ENCODE measurements at regions not wholly inside any gene's neighbourhood (a gene's known extent, or its start where the extent isn't known, plus 50 kb on each side); places are given as distances from the start of the nearest gene placed in this dataset.
A peak's percentile ranks its signal among the peaks of the same experiment; 100 is the strongest.

GRCh38 chr4:22313976-22314375 is 201.9 kb downstream of the ADGRA3 start:
- Histone ChIP-seq H3K4ac (ENCODE audit: low read depth, low read length) (no peak overlapping the region), H4K5ac (ENCODE audit: low read length) (no peak overlapping the region), H3K18ac (ENCODE audit: low read length) (no peak overlapping the region), H3K4me3 (ENCODE audit: low read length) (no peak overlapping the region), H3K27me3 (ENCODE audit: insufficient read depth, low read length, poor library complexity) (no peaks in the 10 kb centered on the region), H3K23ac (ENCODE audit: low read length) (no peak overlapping the region), H3K4me2 (ENCODE audit: low read length) (no peak overlapping the region), H2BK120ac (ENCODE audit: low read depth, low read length) (no peak overlapping the region), H3K27ac (ENCODE audit: low read depth, low read length) (no peak overlapping the region), H3K4me1 (ENCODE audit: control insufficient read depth, low read depth, low read length) (no peaks in the 10 kb centered on the region), H2BK5ac (ENCODE audit: low read length) (no peak overlapping the region), H4K8ac (ENCODE audit: low read depth, low read length) (no peak overlapping the region), H3K56ac (ENCODE audit: low read length) (no peak overlapping the region), H3K36me3 (ENCODE audit: control insufficient read depth, insufficient read depth, low read length) (no peaks in the 10 kb centered on the region), H2BK15ac (replicated peaks; ENCODE audit: low read depth) (no peak overlapping the region), H3K9ac (ENCODE audit: low read length) (no peak overlapping the region), H2AK5ac (ENCODE audit: low read length) (no peak overlapping the region), H3K79me2 (ENCODE audit: control insufficient read depth, insufficient read depth, low read length) (no peaks in the 10 kb centered on the region), H3K79me1 (ENCODE audit: low read length) (no peaks in the 10 kb centered on the region)
- no peak for DNase-seq

- WGBS (ENCODE audit: extremely low coverage, insufficient coverage, low lambda C conversion rate): no CpG with 5 or more reads among the region's 4 CpGs
These were observed 203.8 kb downstream of the ADGRA3 start for GRCh38 chr4:22312113-22312512.

DNA sequence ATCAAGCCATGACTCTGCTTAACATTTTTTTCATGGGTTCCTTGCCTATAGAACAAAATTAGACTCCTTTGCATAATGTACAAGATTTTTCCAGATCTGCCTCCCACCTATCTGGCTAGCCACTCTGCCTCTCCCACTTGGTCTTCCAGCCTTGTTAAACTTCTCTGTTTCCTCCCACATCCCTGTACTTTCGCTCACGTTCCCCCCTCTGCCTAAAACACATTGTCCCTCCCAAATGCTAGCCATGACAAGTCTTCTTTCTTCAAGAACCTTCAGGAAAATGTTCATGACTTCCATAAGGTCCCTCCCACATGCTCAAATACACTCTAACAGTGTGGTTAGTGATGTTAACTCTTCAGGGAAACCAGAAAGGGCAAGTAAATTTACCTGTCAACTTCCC is 214.6 kb downstream of the ADGRA3 start:
- Histone ChIP-seq H2BK15ac (replicated peaks; ENCODE audit: low read depth) (no peak overlapping the region), H3K4ac (ENCODE audit: low read depth, low read length) (no peak overlapping the region), H3K27ac (ENCODE audit: low read depth, low read length) (no peak overlapping the region), H3K56ac (ENCODE audit: low read length) (no peak overlapping the region), H3K4me1 (ENCODE audit: control insufficient read depth, low read depth, low read length) (no peaks in the 10 kb centered on the region), H4K8ac (ENCODE audit: low read depth, low read length) (no peak overlapping the region), H3K23ac (ENCODE audit: low read length) (no peak overlapping the region), H4K5ac (ENCODE audit: low read length) (no peak overlapping the region), H2BK5ac (ENCODE audit: low read length) (no peak overlapping the region), H3K79me2 (ENCODE audit: control insufficient read depth, insufficient read depth, low read length) (no peaks in the 10 kb centered on the region), H3K4me2 (ENCODE audit: low read length) (no peak overlapping the region), H2AK5ac (ENCODE audit: low read length) (no peak overlapping the region), H3K9ac (ENCODE audit: low read length) (no peak overlapping the region), H3K4me3 (ENCODE audit: low read length) (no peak overlapping the region), H3K18ac (ENCODE audit: low read length) (no peak overlapping the region), H2BK120ac (ENCODE audit: low read depth, low read length) (no peak overlapping the region), H3K79me1 (ENCODE audit: low read length) (no peaks in the 10 kb centered on the region), H3K27me3 (ENCODE audit: insufficient read depth, low read length, poor library complexity) (no peaks in the 10 kb centered on the region), H3K36me3 (ENCODE audit: control insufficient read depth, insufficient read depth, low read length) (no peaks in the 10 kb centered on the region)
- DNase-seq: no peak
- no CpG with 5 or more reads among the region's 2 CpGs for WGBS (ENCODE audit: extremely low coverage, insufficient coverage, low lambda C conversion rate)

More at GRCh38 chr4:22312113-22312512, 203.8 kb downstream of the ADGRA3 start:
- no peak overlapping the region for H3K4ac ChIP-seq (ENCODE audit: low read depth, low read length)
- H3K79me2 ChIP-seq (ENCODE audit: control insufficient read depth, insufficient read depth, low read length): no peaks in the 10 kb centered on the region
- H2BK120ac ChIP-seq (ENCODE audit: low read depth, low read length): no peak overlapping the region
- no peaks in the 10 kb centered on the region for H3K36me3 ChIP-seq (ENCODE audit: control insufficient read depth, insufficient read depth, low read length)
- H3K23ac ChIP-seq (ENCODE audit: low read length): no peak overlapping the region
- H3K4me2 ChIP-seq (ENCODE audit: low read length): no peak overlapping the region
- H3K27ac ChIP-seq (ENCODE audit: low read depth, low read length): no peak overlapping the region
- no peaks in the 10 kb centered on the region for H3K79me1 ChIP-seq (ENCODE audit: low read length)
- no peak overlapping the region for H4K5ac ChIP-seq (ENCODE audit: low read length)
- no peak overlapping the region for H3K18ac ChIP-seq (ENCODE audit: low read length)
- no peak overlapping the region for H4K8ac ChIP-seq (ENCODE audit: low read depth, low read length)
- H2BK5ac ChIP-seq (ENCODE audit: low read length): no peak overlapping the region
- H2BK15ac ChIP-seq (replicated peaks; ENCODE audit: low read depth): no peak overlapping the region
- no peak overlapping the region for H3K4me3 ChIP-seq (ENCODE audit: low read length)
- H2AK5ac ChIP-seq (ENCODE audit: low read length): no peak overlapping the region
- H3K9ac ChIP-seq (ENCODE audit: low read length): no peak overlapping the region
- H3K27me3 ChIP-seq (ENCODE audit: insufficient read depth, low read length, poor library complexity): no peaks in the 10 kb centered on the region
- DNase-seq: no peak
- no peak overlapping the region for H3K56ac ChIP-seq (ENCODE audit: low read length)
- no peaks in the 10 kb centered on the region for H3K4me1 ChIP-seq (ENCODE audit: control insufficient read depth, low read depth, low read length)

DNA sequence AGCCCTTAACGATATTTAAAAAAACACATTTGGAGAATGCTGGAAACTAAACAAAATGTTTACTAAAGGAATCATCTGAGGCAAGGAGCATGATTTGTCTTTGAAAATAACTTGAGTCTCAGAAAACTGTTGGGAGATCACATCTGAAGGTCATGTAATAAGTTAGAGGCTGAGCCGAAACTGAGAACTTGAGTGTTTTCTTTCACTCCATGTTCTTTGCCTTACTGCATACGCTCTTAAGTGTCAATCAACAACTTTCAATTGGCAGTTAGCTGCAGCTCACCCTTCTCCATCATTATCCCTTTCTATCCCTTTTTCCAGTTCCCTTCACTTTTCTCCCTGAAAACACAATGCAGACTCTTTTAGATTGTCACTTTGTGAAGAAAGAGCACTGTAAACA is 216.2 kb downstream of the ADGRA3 start:
- H3K4me1 ChIP-seq (ENCODE audit: control insufficient read depth, low read depth, low read length): no peaks in the 10 kb centered on the region
- H2AK5ac ChIP-seq (ENCODE audit: low read length): no peak overlapping the region
- no peak for DNase-seq
- no peak overlapping the region for H3K18ac ChIP-seq (ENCODE audit: low read length)
- no peak overlapping the region for H2BK5ac ChIP-seq (ENCODE audit: low read length)
- no peak overlapping the region for H4K8ac ChIP-seq (ENCODE audit: low read depth, low read length)
- H3K4me3 ChIP-seq (ENCODE audit: low read length): no peak overlapping the region
- H4K5ac ChIP-seq (ENCODE audit: low read length): no peak overlapping the region
- no peak overlapping the region for H2BK15ac ChIP-seq (replicated peaks; ENCODE audit: low read depth)
- no CpG with 5 or more reads among the region's 3 CpGs for WGBS (ENCODE audit: extremely low coverage, insufficient coverage, low lambda C conversion rate)
- no peaks in the 10 kb centered on the region for H3K79me1 ChIP-seq (ENCODE audit: low read length)
- H3K4me2 ChIP-seq (ENCODE audit: low read length): no peak overlapping the region
- no peak overlapping the region for H2BK120ac ChIP-seq (ENCODE audit: low read depth, low read length)
- H3K56ac ChIP-seq (ENCODE audit: low read length): no peak overlapping the region
- H3K9ac ChIP-seq (ENCODE audit: low read length): no peak overlapping the region
- H3K27me3 ChIP-seq (ENCODE audit: insufficient read depth, low read length, poor library complexity): no peaks in the 10 kb centered on the region
- H3K23ac ChIP-seq (ENCODE audit: low read length): no peak overlapping the region
- no peak overlapping the region for H3K27ac ChIP-seq (ENCODE audit: low read depth, low read length)
- H3K36me3 ChIP-seq (ENCODE audit: control insufficient read depth, insufficient read depth, low read length): no peaks in the 10 kb centered on the region
- H3K79me2 ChIP-seq (ENCODE audit: control insufficient read depth, insufficient read depth, low read length): no peaks in the 10 kb centered on the region
- H3K4ac ChIP-seq (ENCODE audit: low read depth, low read length): no peak overlapping the region

GRCh38 chr4:22287631-22288030 is 228.2 kb downstream of the ADGRA3 start:
- no peak overlapping the region for H3K4ac ChIP-seq (ENCODE audit: low read depth, low read length)
- no peak overlapping the region for H4K8ac ChIP-seq (ENCODE audit: low read depth, low read length)
- WGBS (ENCODE audit: extremely low coverage, insufficient coverage, low lambda C conversion rate): no CpG with 5 or more reads among the region's 1 CpG
- no peak overlapping the region for H2BK120ac ChIP-seq (ENCODE audit: low read depth, low read length)
- H2AK5ac ChIP-seq (ENCODE audit: low read length): no peak overlapping the region
- H2BK15ac ChIP-seq (replicated peaks; ENCODE audit: low read depth): no peak overlapping the region
- DNase-seq: no peak
- H3K4me1 ChIP-seq (ENCODE audit: control insufficient read depth, low read depth, low read length): no peaks in the 10 kb centered on the region
- no peaks in the 10 kb centered on the region for H3K79me2 ChIP-seq (ENCODE audit: control insufficient read depth, insufficient read depth, low read length)
- no peak overlapping the region for H3K4me3 ChIP-seq (ENCODE audit: low read length)
- H3K4me2 ChIP-seq (ENCODE audit: low read length): no peak overlapping the region
- H3K9ac ChIP-seq (ENCODE audit: low read length): no peak overlapping the region
- no peak overlapping the region for H3K56ac ChIP-seq (ENCODE audit: low read length)
- no peak overlapping the region for H2BK5ac ChIP-seq (ENCODE audit: low read length)
- H4K5ac ChIP-seq (ENCODE audit: low read length): no peak overlapping the region
- no peaks in the 10 kb centered on the region for H3K27me3 ChIP-seq (ENCODE audit: insufficient read depth, low read length, poor library complexity)
- H3K27ac ChIP-seq (ENCODE audit: low read depth, low read length): no peak overlapping the region
- no peak overlapping the region for H3K23ac ChIP-seq (ENCODE audit: low read length)
- H3K36me3 ChIP-seq (ENCODE audit: control insufficient read depth, insufficient read depth, low read length): no peaks in the 10 kb centered on the region
- H3K79me1 ChIP-seq (ENCODE audit: low read length): no peaks in the 10 kb centered on the region
- no peak overlapping the region for H3K18ac ChIP-seq (ENCODE audit: low read length)

GRCh38 chr4:22268350-22269025 is 247.4 kb downstream of the ADGRA3 start:
- Histone ChIP-seq H2BK15ac (replicated peaks; ENCODE audit: low read depth) (no peak overlapping the region), H3K4me1 (ENCODE audit: control insufficient read depth, low read depth, low read length) (no peaks in the 10 kb centered on the region), H3K4me2 (ENCODE audit: low read length) (no peak overlapping the region), H2AK5ac (ENCODE audit: low read length) (no peak overlapping the region), H3K56ac (ENCODE audit: low read length) (no peak overlapping the region), H4K8ac (ENCODE audit: low read depth, low read length) (no peak overlapping the region), H3K36me3 (ENCODE audit: control insufficient read depth, insufficient read depth, low read length) (no peaks in the 10 kb centered on the region), H3K4ac (ENCODE audit: low read depth, low read length) (no peak overlapping the region), H3K23ac (ENCODE audit: low read length) (no peak overlapping the region), H3K9ac (ENCODE audit: low read length) (no peak overlapping the region), H3K79me1 (ENCODE audit: low read length) (no peaks in the 10 kb centered on the region), H4K5ac (ENCODE audit: low read length) (no peak overlapping the region), H3K18ac (ENCODE audit: low read length) (no peak overlapping the region), H3K79me2 (ENCODE audit: control insufficient read depth, insufficient read depth, low read length) (no peaks in the 10 kb centered on the region), H2BK120ac (ENCODE audit: low read depth, low read length) (no peak overlapping the region), H3K4me3 (ENCODE audit: low read length) (no peak overlapping the region), H3K27ac (ENCODE audit: low read depth, low read length) (no peak overlapping the region), H2BK5ac (ENCODE audit: low read length) (no peak overlapping the region), H3K27me3 (ENCODE audit: insufficient read depth, low read length, poor library complexity) (no peaks in the 10 kb centered on the region)
- peak; percentile 23 for DNase-seq
- no CpG with 5 or more reads among the region's 10 CpGs for WGBS (ENCODE audit: extremely low coverage, insufficient coverage, low lambda C conversion rate)

Measured in mesendoderm (in vitro differentiated cells).